H1 (cell line): ENCODE measurements at regions not wholly inside any gene's neighbourhood (a gene's known extent, or its start where the extent isn't known, plus 50 kb on each side); places are given as distances from the start of the nearest gene placed in this dataset.

Experiments
- CTCF ChIA-PET: fragments of 300-600 bp; sonication (Branson Sonifier 250); formaldehyde crosslinking; loops from one replicate; lab custom pipeline; 2021; ENCODE audit not compliant: partially characterized antibody; lab: Charles Lee
- POLR2A ChIA-PET: fragments of 300-600 bp; sonication (Branson Sonifier 250); formaldehyde crosslinking; loops from one replicate; lab custom pipeline; 2021; ENCODE audit warnings: inconsistent platforms; ENCODE audit not compliant: partially characterized antibody; lab: Charles Lee
- DNase-seq, 2 experiments: peaks; one replicate each; pipeline versions ENCODE4 v3.0.0 to v3.0.0-alpha.2; 2010 to 2022; ENCODE audit warnings: low spot score in 2 of 2, low read depth in 1 of 2, mixed read lengths in 1 of 2
- FAIRE-seq: peaks from 2 replicates; lab custom pipeline; 2011; peaks lifted over from hg19 to GRCh38; lab: Jason Lieb, UNC
- H2AFZ ChIP-seq: 2 replicates; pipeline ENCODE4 v1.8.1; 2012; ENCODE audit warnings: low read length, inconsistent platforms
- H2AK5ac ChIP-seq: 2 replicates; pipeline ENCODE4 v1.6.1; 2013; ENCODE audit warnings: low read depth, low read length
- H2BK120ac ChIP-seq: replicated peaks from 2 replicates; pipeline ENCODE3; 2013; ENCODE audit warnings: low read depth, low read length, inconsistent platforms
- H2BK12ac ChIP-seq: 2 replicates; pipeline ENCODE4 v1.6.1; 2013; ENCODE audit warnings: low read depth, low read length
- H2BK15ac ChIP-seq: 2 replicates; pipeline ENCODE4 v1.6.1; 2013; ENCODE audit warnings: low read length
- H2BK20ac ChIP-seq: 2 replicates; pipeline ENCODE4 v1.6.1; 2013; ENCODE audit warnings: low read length
- H2BK5ac ChIP-seq: 2 replicates; pipeline ENCODE4 v1.6.1; 2013; ENCODE audit warnings: low read depth, low read length
- H3K14ac ChIP-seq: 2 replicates; pipeline ENCODE4 v1.6.1; 2013; ENCODE audit warnings: inconsistent platforms; ENCODE audit not compliant: insufficient read length
- H3K18ac ChIP-seq: 2 replicates; pipeline ENCODE4 v1.6.1; 2013; ENCODE audit warnings: low read length; ENCODE audit errors: extremely low read depth
- H3K23ac ChIP-seq: 2 replicates; pipeline ENCODE4 v1.6.1; 2013; ENCODE audit warnings: inconsistent platforms; ENCODE audit not compliant: insufficient read length
- H3K23me2 ChIP-seq: 2 replicates; pipeline ENCODE4 v1.6.1; 2013; ENCODE audit warnings: low read depth, low read length
- H3K27ac ChIP-seq: 2 replicates; pipeline ENCODE4 v1.6.1; 2011; ENCODE audit warnings: low read depth, low read length, inconsistent platforms
- H3K27me3 ChIP-seq, 4 experiments: replicated peaks in 1 of 4; 1 replicate in 1 of 4; 2 replicates in 3 of 4; pipeline versions ENCODE4 v1.6.1 to v1.8.1; 2011 to 2013; ENCODE audit warnings: low read length in 3 of 4, mild to moderate bottlenecking in 3 of 4, inconsistent platforms in 2 of 4, mixed read lengths in 2 of 4, moderate library complexity in 1 of 4; ENCODE audit not compliant: control insufficient read depth in 3 of 4, insufficient read depth in 3 of 4; ENCODE audit errors: extremely low read depth in 1 of 4
- H3K36me3 ChIP-seq, 4 experiments: 2 replicates each; pipeline versions ENCODE4 v1.6.1 to v1.8.1; 2011 to 2013; ENCODE audit warnings: mild to moderate bottlenecking in 4 of 4, low read length in 3 of 4, moderate library complexity in 2 of 4, control low read depth in 1 of 4, inconsistent platforms in 1 of 4; ENCODE audit not compliant: insufficient read depth in 4 of 4, control insufficient read depth in 2 of 4
- H3K4ac ChIP-seq: replicated peaks from 2 replicates; pipeline ENCODE3; 2013; ENCODE audit warnings: low read length, low read depth, mixed read lengths, inconsistent platforms; ENCODE audit not compliant: insufficient read length
- H3K4me1 ChIP-seq, 4 experiments: replicated peaks in 1 of 4; 1 replicate in 1 of 4; 2 replicates in 3 of 4; pipeline versions ENCODE4 v1.6.1 to v1.8.1; 2011 to 2013; ENCODE audit warnings: low read length in 3 of 4, inconsistent platforms in 2 of 4, mixed read lengths in 1 of 4; ENCODE audit not compliant: insufficient read depth in 4 of 4, control insufficient read depth in 3 of 4
- H3K4me2 ChIP-seq, 2 experiments: 2 replicates each; pipeline versions ENCODE4 v1.6.1 to v1.8.1; 2011 to 2013; ENCODE audit warnings: low read depth in 2 of 2, low read length in 2 of 2, control low read depth in 1 of 2, inconsistent platforms in 1 of 2, mild to moderate bottlenecking in 1 of 2; ENCODE audit not compliant: insufficient read depth in 1 of 2
- H3K4me3 ChIP-seq, 4 experiments: fragments of 200-600, 300-600 bp in 1 of 4; sonication (generic), shearing (Covaris generic), sonication (Bioruptor Twin) in 1 of 4; 2 replicates each; pipeline versions ENCODE4 v1.5.1 to v1.8.1; 2011 to 2016; ENCODE audit warnings: low read length in 4 of 4, low read depth in 3 of 4, control low read depth in 2 of 4, inconsistent platforms in 2 of 4, mild to moderate bottlenecking in 2 of 4, mixed read lengths in 1 of 4, moderate library complexity in 1 of 4; ENCODE audit not compliant: insufficient read depth in 2 of 4; ENCODE audit errors: extremely low read depth in 1 of 4
- H3K56ac ChIP-seq: replicated peaks from 2 replicates; pipeline ENCODE3; 2013; ENCODE audit warnings: low read depth, mild to moderate bottlenecking, mixed read lengths, low read length, inconsistent platforms; ENCODE audit not compliant: insufficient read length
- H3K79me1 ChIP-seq: 2 replicates; pipeline ENCODE4 v1.6.1; 2013; ENCODE audit warnings: low read depth, low read length, control low read depth
- H3K79me2 ChIP-seq, 2 experiments: 2 replicates each; pipeline versions ENCODE4 v1.6.1 to v1.8.1; 2012 to 2013; ENCODE audit warnings: low read length in 2 of 2, mild to moderate bottlenecking in 2 of 2, inconsistent platforms in 1 of 2; ENCODE audit not compliant: insufficient read depth in 2 of 2, control insufficient read depth in 1 of 2
- H3K9ac ChIP-seq, 4 experiments: replicated peaks in 1 of 4; 1 replicate in 1 of 4; 2 replicates in 3 of 4; pipeline versions ENCODE4 v1.6.1 to v1.8.1; 2011 to 2013; ENCODE audit warnings: low read depth in 3 of 4, low read length in 3 of 4, control low read depth in 2 of 4, mild to moderate bottlenecking in 2 of 4, moderate library complexity in 2 of 4, inconsistent platforms in 1 of 4; ENCODE audit errors: extremely low read depth in 1 of 4
- H3K9me3 ChIP-seq, 2 experiments: 2 replicates each; pipeline versions ENCODE4 v1.6.1 to v1.8.1; 2012 to 2013; ENCODE audit warnings: mild to moderate bottlenecking in 2 of 2, moderate library complexity in 2 of 2, control low read depth in 1 of 2, inconsistent platforms in 1 of 2, low read depth in 1 of 2, low read length in 1 of 2, mixed read lengths in 1 of 2; ENCODE audit not compliant: insufficient read depth in 2 of 2
- H4K20me1 ChIP-seq, 2 experiments: replicated peaks in 1 of 2; 2 replicates each; pipeline versions ENCODE3 to v1.8.1; 2011 to 2013; ENCODE audit warnings: inconsistent platforms in 2 of 2, low read length in 2 of 2, mild to moderate bottlenecking in 1 of 2; ENCODE audit not compliant: insufficient read depth in 2 of 2, control insufficient read depth in 1 of 2
- H4K5ac ChIP-seq: 2 replicates; pipeline ENCODE4 v1.6.1; 2013; ENCODE audit warnings: low read length, low read depth, mixed read lengths, inconsistent platforms; ENCODE audit not compliant: insufficient read length
- H4K8ac ChIP-seq: 2 replicates; pipeline ENCODE4 v1.8.0; 2013; ENCODE audit warnings: mild to moderate bottlenecking, moderate library complexity, low read length, inconsistent platforms; ENCODE audit not compliant: insufficient read depth; ENCODE audit errors: extremely low read depth
- H4K91ac ChIP-seq: replicated peaks from 2 replicates; pipeline ENCODE3; 2013; ENCODE audit warnings: low read length, mixed read lengths, inconsistent platforms; ENCODE audit not compliant: insufficient read length
- CBX5 ChIP-seq: fragments of 300-800, 300-1000 bp; sonication (generic); IDR thresholded peaks from 2 replicates; pipeline ENCODE4 v1.7.1; 2016; ENCODE audit warnings: antibody characterized with exemption, low read length, low read depth
- CEBPB ChIP-seq: IDR thresholded peaks from 2 replicates; pipeline ENCODE4 v1.6.1; 2012; ENCODE audit warnings: low read depth, low read length
- CHD1 ChIP-seq: IDR thresholded peaks from 2 replicates; pipeline ENCODE4 v1.6.1; 2012; ENCODE audit warnings: low read depth, low read length, improper control_type of control experiment
- CHD2 ChIP-seq: IDR thresholded peaks from 2 replicates; pipeline ENCODE4 v1.6.1; 2012; ENCODE audit warnings: low read length, improper control_type of control experiment
- GABPA ChIP-seq: IDR thresholded peaks from 2 replicates; pipeline ENCODE4 v1.6.1; 2011; ENCODE audit warnings: mild to moderate bottlenecking, low read length, moderate library complexity, borderline replicate concordance; ENCODE audit not compliant: insufficient read depth
- PHF8 ChIP-seq: fragments of 200-600 bp; sonication (generic); conservative IDR thresholded peaks from 2 replicates; pipeline ENCODE4 v1.7.1; 2012; ENCODE audit warnings: low read depth, mild to moderate bottlenecking, inconsistent platforms, low read length, moderate library complexity
- SIRT6 ChIP-seq: IDR thresholded peaks from one replicate; pipeline ENCODE4 v1.7.1; 2012; ENCODE audit warnings: low read length, inconsistent platforms
- TAF1 ChIP-seq: IDR thresholded peaks from 2 replicates; pipeline ENCODE4 v1.6.1; 2011; ENCODE audit warnings: mild to moderate bottlenecking, low read depth, low read length
- TCF12 ChIP-seq: IDR thresholded peaks from 2 replicates; pipeline ENCODE4 v1.6.1; 2011; ENCODE audit warnings: low read depth, mild to moderate bottlenecking, low read length
- WGBS, 2 experiments: shearing (Covaris generic) in 1 of 2; methylation state at CpG; one replicate each; pipeline versions ENCODE4 v1.1.6 to v1.1.7; 2013 to 2015; ENCODE audit warnings: low lambda C conversion rate in 2 of 2, mixed read lengths in 2 of 2, inconsistent platforms in 1 of 2, low coverage in 1 of 2, missing lambda C conversion rate in 1 of 2; ENCODE audit not compliant: insufficient replicate concordance in 2 of 2, insufficient coverage in 1 of 2, insufficient read length in 1 of 2; ENCODE audit errors: extremely low coverage in 1 of 2, missing lambda C conversion rate in 1 of 2; 5-methylcytosine and 5-hydroxymethylcytosine counted together
- TF ChIP-seq, protein P1 (sequence below): IDR thresholded peaks from 2 replicates; pipeline ENCODE4 v1.6.1; 2012; ENCODE audit warnings: inconsistent platforms
- TF ChIP-seq, protein P2 (sequence below): IDR thresholded peaks from 2 replicates; pipeline ENCODE4 v1.6.1; 2011; ENCODE audit warnings: low read depth, mild to moderate bottlenecking, low read length; ENCODE audit not compliant: insufficient read depth
- TF ChIP-seq, protein P3 (sequence below): IDR thresholded peaks from 2 replicates; pipeline ENCODE4 v1.6.1; 2012; ENCODE audit warnings: inconsistent platforms

DNA sequence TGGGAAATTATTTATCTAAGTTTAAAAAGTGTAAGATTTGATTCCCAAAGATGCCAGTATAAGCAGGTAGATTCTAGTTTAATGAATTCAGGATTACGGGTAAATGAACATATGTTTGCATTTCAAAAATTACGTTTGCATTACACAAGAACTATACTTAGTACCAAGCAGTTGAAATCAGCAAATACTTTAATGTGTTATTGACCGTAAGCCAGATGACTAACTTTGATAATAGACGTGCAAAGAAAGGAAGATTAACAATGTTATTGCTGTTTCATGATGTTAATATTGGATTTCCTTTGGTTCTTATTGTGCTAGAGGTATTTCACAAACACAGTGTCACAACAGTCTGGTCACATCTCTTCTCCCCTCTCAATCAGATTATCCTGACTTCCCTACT lies 294.7 kb downstream of the TDRD15 start:
- Histone ChIP-seq H2AFZ (no peak overlapping the region), H4K20me1 (no peaks in the 10 kb centered on the region), H3K79me2 (no peaks in the 10 kb centered on the region), H3K27me3 (no peaks in the 10 kb centered on the region), H3K4me1 (peaks cover 0 to 2% (median 0%) of the 10 kb centered on the region in 4 experiments; a peak in 1 of 7 replicates), H3K14ac (no peak overlapping the region), H4K91ac (no peak overlapping the region), H2BK15ac (no peak overlapping the region), H4K8ac (no peak overlapping the region), H3K23ac (no peak overlapping the region), H4K5ac (no peak overlapping the region), H3K4me2 (no peak overlapping the region), H3K23me2 (peaks cover 3% of the 10 kb centered on the region; the same call in 1 of the 2 replicates), H2BK12ac (no peak overlapping the region), H3K27ac (no peak overlapping the region), H3K79me1 (no peaks in the 10 kb centered on the region), H2BK5ac (no peak overlapping the region), H3K4ac (no peak overlapping the region), H2BK20ac (no peak overlapping the region), H3K4me3 (no peak overlapping the region), H3K18ac (no peak overlapping the region), H2BK120ac (no peak overlapping the region), H3K9me3 (no peaks in the 10 kb centered on the region), H3K56ac (no peak overlapping the region), H2AK5ac (no peak overlapping the region), H3K9ac (no peak overlapping the region), H3K36me3 (no peaks in the 10 kb centered on the region)
- DNase-seq (no peak), FAIRE-seq (no peak)
- WGBS, 2 experiments, result 90% methylated on average over 4 of the region's 4 CpGs; no CpG with 5 or more reads in 1 of the 2 experiments
- ChIA-PET POLR2A (no interaction called here), CTCF (interaction anchor here (1.8 kb wide), 1 partner anchor 34 kb away, joined by 5 read pairs; no protein-coding TSS in a partner anchor)
- no peak for TF ChIP-seq SIRT6
- TF ChIP-seq, protein P1, sequence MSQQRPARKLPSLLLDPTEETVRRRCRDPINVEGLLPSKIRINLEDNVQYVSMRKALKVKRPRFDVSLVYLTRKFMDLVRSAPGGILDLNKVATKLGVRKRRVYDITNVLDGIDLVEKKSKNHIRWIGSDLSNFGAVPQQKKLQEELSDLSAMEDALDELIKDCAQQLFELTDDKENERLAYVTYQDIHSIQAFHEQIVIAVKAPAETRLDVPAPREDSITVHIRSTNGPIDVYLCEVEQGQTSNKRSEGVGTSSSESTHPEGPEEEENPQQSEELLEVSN, result no peak
- TF ChIP-seq CBX5, result no peak
- no peak for TF ChIP-seq GABPA
- TF ChIP-seq PHF8, result no peak
- TF ChIP-seq TCF12, result no peak
- no peak for TF ChIP-seq TAF1
- TF ChIP-seq, protein P2, sequence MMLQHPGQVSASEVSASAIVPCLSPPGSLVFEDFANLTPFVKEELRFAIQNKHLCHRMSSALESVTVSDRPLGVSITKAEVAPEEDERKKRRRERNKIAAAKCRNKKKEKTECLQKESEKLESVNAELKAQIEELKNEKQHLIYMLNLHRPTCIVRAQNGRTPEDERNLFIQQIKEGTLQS, result no peak
- TF ChIP-seq, protein P3, sequence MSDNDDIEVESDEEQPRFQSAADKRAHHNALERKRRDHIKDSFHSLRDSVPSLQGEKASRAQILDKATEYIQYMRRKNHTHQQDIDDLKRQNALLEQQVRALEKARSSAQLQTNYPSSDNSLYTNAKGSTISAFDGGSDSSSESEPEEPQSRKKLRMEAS, result no peak
- no peak for TF ChIP-seq CEBPB
- TF ChIP-seq CHD2, result no peak
- TF ChIP-seq CHD1, result no peak
